ENCODE measurements at regions not wholly inside any gene's neighbourhood (a gene's known extent, or its start where the extent isn't known, plus 50 kb on each side); places are given as distances from the start of the nearest gene placed in this dataset.

DNA sequence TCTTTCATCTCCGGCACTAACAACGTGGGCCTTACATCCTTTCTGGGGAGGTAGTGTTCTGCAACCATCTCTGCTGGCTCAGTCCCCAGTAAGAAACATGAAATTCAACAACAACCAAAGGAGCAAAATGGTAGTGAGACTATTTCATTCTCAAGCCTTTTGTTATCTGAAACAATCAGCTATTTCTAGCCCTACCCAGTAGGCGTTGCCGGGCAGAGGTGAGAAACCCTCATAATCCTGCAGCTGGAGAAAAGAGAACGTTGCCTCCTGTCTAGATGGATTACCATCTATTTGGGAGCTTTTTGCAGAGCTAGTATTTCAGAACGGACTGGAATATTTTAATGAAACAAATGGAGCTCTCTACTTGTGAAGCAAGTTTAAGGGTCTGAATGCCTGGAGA lies 66.4 kb upstream of the GPR174 start:
- no peak for DNase-seq (ENCODE audit: low spot score)
- 72% methylated on average over 6 of the region's 6 CpGs for WGBS
- Histone ChIP-seq H3K4me1 (ENCODE audit: control insufficient read depth in 4 of 4, insufficient read depth in 4 of 4, low read length in 3 of 4) (no peaks in the 10 kb centered on the region), H3K27ac (ENCODE audit: low read depth in 1 of 2, low read length in 2 of 2) (no peak overlapping the region), H3K27me3 (ENCODE audit: control insufficient read depth in 4 of 4, insufficient read depth in 4 of 4, low read length in 3 of 4) (no peaks in the 10 kb centered on the region), H3K9ac (ENCODE audit: low read depth in 1 of 2, low read length in 2 of 2) (no peak overlapping the region), H3K9me3 (ENCODE audit: control insufficient read depth in 4 of 4, low read length in 3 of 4) (no peaks in the 10 kb centered on the region), H3K36me3 (ENCODE audit: control insufficient read depth in 4 of 4, insufficient read depth in 3 of 4, low read depth in 1 of 4, low read length in 3 of 4) (no peaks in the 10 kb centered on the region), H3K4me3 (ENCODE audit: low read depth in 1 of 3, low read length in 3 of 3) (no peak overlapping the region)
- TF ChIP-seq SP1 (IDR thresholded peaks at IDR 0.05) (no peak), FOXA2 (IDR thresholded peaks at IDR 0.05) (no peak), RAD21 (IDR thresholded peaks at IDR 0.05) (no peak), TAF1 (conservative IDR thresholded peaks at IDR 0.05) (no peak), YY1 (IDR thresholded peaks at IDR 0.05) (no peak)
- TF ChIP-seq, protein P1, sequence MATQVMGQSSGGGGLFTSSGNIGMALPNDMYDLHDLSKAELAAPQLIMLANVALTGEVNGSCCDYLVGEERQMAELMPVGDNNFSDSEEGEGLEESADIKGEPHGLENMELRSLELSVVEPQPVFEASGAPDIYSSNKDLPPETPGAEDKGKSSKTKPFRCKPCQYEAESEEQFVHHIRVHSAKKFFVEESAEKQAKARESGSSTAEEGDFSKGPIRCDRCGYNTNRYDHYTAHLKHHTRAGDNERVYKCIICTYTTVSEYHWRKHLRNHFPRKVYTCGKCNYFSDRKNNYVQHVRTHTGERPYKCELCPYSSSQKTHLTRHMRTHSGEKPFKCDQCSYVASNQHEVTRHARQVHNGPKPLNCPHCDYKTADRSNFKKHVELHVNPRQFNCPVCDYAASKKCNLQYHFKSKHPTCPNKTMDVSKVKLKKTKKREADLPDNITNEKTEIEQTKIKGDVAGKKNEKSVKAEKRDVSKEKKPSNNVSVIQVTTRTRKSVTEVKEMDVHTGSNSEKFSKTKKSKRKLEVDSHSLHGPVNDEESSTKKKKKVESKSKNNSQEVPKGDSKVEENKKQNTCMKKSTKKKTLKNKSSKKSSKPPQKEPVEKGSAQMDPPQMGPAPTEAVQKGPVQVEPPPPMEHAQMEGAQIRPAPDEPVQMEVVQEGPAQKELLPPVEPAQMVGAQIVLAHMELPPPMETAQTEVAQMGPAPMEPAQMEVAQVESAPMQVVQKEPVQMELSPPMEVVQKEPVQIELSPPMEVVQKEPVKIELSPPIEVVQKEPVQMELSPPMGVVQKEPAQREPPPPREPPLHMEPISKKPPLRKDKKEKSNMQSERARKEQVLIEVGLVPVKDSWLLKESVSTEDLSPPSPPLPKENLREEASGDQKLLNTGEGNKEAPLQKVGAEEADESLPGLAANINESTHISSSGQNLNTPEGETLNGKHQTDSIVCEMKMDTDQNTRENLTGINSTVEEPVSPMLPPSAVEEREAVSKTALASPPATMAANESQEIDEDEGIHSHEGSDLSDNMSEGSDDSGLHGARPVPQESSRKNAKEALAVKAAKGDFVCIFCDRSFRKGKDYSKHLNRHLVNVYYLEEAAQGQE (IDR thresholded peaks at IDR 0.05) = no peak

DNA sequence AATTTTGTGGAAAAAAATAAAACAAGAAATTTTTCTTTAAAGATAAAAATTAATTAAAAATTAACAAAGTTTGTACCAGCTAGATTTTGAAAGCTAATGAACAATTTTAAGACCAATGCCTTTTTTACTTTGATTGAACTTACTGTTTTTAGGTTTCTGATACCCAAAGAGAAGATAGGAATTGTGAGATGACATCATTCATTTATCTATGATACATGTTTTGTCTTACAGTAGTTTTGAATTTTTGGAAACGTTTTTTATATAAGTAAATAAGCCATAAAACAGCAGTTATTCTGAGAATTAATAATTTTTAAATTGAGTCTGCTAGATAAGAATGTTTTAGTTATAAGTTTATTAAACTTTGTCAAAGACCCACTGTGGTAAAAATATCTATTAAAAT lies 65.0 kb upstream of the GPR174 start:
- Histone ChIP-seq H3K4me3 (ENCODE audit: low read depth in 1 of 3, low read length in 3 of 3) (no peak overlapping the region), H3K4me1 (ENCODE audit: control insufficient read depth in 4 of 4, insufficient read depth in 4 of 4, low read length in 3 of 4) (no peaks in the 10 kb centered on the region), H3K9ac (ENCODE audit: low read depth in 1 of 2, low read length in 2 of 2) (no peak overlapping the region), H3K27me3 (ENCODE audit: control insufficient read depth in 4 of 4, insufficient read depth in 4 of 4, low read length in 3 of 4) (peaks cover 0 to 3% (median 0%) of the 10 kb centered on the region in 4 donors), H3K36me3 (ENCODE audit: control insufficient read depth in 4 of 4, insufficient read depth in 3 of 4, low read depth in 1 of 4, low read length in 3 of 4) (no peaks in the 10 kb centered on the region), H3K27ac (ENCODE audit: low read depth in 1 of 2, low read length in 2 of 2) (no peak overlapping the region), H3K9me3 (ENCODE audit: control insufficient read depth in 4 of 4, low read length in 3 of 4) (no peaks in the 10 kb centered on the region)
- TF ChIP-seq SP1 (IDR thresholded peaks at IDR 0.05) = no peak
- TF ChIP-seq FOXA2 (IDR thresholded peaks at IDR 0.05) = no peak
- TF ChIP-seq HNF4G (IDR thresholded peaks at IDR 0.05) = no peak
- no peak for TF ChIP-seq NR2F2 (IDR thresholded peaks at IDR 0.05)
- TF ChIP-seq, protein P2, sequence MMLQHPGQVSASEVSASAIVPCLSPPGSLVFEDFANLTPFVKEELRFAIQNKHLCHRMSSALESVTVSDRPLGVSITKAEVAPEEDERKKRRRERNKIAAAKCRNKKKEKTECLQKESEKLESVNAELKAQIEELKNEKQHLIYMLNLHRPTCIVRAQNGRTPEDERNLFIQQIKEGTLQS (IDR thresholded peaks at IDR 0.05) = no peak
- no peak for TF ChIP-seq FOXA1 (IDR thresholded peaks at IDR 0.05)
- TF ChIP-seq, protein P3, sequence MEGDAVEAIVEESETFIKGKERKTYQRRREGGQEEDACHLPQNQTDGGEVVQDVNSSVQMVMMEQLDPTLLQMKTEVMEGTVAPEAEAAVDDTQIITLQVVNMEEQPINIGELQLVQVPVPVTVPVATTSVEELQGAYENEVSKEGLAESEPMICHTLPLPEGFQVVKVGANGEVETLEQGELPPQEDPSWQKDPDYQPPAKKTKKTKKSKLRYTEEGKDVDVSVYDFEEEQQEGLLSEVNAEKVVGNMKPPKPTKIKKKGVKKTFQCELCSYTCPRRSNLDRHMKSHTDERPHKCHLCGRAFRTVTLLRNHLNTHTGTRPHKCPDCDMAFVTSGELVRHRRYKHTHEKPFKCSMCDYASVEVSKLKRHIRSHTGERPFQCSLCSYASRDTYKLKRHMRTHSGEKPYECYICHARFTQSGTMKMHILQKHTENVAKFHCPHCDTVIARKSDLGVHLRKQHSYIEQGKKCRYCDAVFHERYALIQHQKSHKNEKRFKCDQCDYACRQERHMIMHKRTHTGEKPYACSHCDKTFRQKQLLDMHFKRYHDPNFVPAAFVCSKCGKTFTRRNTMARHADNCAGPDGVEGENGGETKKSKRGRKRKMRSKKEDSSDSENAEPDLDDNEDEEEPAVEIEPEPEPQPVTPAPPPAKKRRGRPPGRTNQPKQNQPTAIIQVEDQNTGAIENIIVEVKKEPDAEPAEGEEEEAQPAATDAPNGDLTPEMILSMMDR (IDR thresholded peaks at IDR 0.05; ENCODE audit: low read depth, low read length, missing input control) = no peak
- TF ChIP-seq, protein P4, sequence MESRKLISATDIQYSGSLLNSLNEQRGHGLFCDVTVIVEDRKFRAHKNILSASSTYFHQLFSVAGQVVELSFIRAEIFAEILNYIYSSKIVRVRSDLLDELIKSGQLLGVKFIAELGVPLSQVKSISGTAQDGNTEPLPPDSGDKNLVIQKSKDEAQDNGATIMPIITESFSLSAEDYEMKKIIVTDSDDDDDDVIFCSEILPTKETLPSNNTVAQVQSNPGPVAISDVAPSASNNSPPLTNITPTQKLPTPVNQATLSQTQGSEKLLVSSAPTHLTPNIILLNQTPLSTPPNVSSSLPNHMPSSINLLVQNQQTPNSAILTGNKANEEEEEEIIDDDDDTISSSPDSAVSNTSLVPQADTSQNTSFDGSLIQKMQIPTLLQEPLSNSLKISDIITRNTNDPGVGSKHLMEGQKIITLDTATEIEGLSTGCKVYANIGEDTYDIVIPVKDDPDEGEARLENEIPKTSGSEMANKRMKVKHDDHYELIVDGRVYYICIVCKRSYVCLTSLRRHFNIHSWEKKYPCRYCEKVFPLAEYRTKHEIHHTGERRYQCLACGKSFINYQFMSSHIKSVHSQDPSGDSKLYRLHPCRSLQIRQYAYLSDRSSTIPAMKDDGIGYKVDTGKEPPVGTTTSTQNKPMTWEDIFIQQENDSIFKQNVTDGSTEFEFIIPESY (IDR thresholded peaks at IDR 0.05) = no peak
- TF ChIP-seq RAD21 (IDR thresholded peaks at IDR 0.05) = no peak
- TF ChIP-seq, protein P1 (IDR thresholded peaks at IDR 0.05) = no peak
- TF ChIP-seq JUND (IDR thresholded peaks at IDR 0.05) = no peak
- TF ChIP-seq HNF4A (conservative IDR thresholded peaks at IDR 0.05) = no peak
- TF ChIP-seq EGR1 (IDR thresholded peaks at IDR 0.05; ENCODE audit: low read depth in 2 of 2) = no peak
- TF ChIP-seq GABPA (IDR thresholded peaks at IDR 0.05 in 1 of 2, conservative IDR thresholded peaks at IDR 0.05 in 1 of 2) = no peak
- TF ChIP-seq YY1 (IDR thresholded peaks at IDR 0.05) = no peak
- no peak for TF ChIP-seq RXRA (IDR thresholded peaks at IDR 0.05)
- TF ChIP-seq TAF1 (conservative IDR thresholded peaks at IDR 0.05) = no peak
- TF ChIP-seq, protein P5, sequence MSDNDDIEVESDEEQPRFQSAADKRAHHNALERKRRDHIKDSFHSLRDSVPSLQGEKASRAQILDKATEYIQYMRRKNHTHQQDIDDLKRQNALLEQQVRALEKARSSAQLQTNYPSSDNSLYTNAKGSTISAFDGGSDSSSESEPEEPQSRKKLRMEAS (IDR thresholded peaks at IDR 0.05) = no peak
- no peak for DNase-seq (ENCODE audit: low spot score)
- 29% methylated on average over 1 of the region's 1 CpG for WGBS
